GM12872 (cell line): ENCODE measurements at regions not wholly inside any gene's neighbourhood (a gene's known extent, or its start where the extent isn't known, plus 50 kb on each side); places are given as distances from the start of the nearest gene placed in this dataset.

Experiments
- TF ChIP-seq, protein P1 (sequence below): IDR thresholded peaks from 3 replicates; pipeline ENCODE4 v1.5.1; 2011; ENCODE audit warnings: low read depth, mild to moderate bottlenecking, low read length, moderate library complexity; ENCODE audit not compliant: insufficient read depth

DNA sequence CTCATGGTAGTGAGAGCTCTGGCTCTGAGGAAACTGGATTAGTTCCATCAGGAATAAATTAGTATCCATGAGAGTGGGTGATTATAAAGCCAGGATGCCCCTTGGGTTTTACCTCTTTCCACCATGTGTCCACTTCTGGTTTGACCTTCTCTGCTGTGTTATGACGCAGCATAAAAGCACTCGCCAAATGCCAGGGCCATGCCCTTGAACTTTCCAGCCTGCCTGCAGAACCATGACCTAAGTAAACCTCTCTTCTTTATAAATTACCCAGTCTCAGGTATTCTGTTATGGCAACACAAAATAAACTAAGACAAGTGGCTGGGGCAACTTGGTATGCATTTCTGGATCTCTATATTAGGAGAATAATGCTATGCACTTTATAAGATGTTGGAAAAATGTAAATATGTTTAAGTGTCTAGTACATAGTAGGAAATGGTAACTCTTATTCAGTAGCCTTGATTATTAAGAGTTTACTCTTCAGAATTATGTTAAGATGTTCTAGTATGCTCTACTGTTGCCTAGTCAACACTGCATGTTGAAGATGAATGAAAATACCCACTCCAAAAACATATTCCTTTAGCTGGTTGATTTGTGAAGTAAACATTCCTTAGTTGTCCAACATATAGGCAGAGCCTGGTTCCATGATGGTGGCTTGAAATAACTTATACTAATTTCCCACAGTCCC lies 455.6 kb upstream of the TMPO start:
- TF ChIP-seq, protein P1, sequence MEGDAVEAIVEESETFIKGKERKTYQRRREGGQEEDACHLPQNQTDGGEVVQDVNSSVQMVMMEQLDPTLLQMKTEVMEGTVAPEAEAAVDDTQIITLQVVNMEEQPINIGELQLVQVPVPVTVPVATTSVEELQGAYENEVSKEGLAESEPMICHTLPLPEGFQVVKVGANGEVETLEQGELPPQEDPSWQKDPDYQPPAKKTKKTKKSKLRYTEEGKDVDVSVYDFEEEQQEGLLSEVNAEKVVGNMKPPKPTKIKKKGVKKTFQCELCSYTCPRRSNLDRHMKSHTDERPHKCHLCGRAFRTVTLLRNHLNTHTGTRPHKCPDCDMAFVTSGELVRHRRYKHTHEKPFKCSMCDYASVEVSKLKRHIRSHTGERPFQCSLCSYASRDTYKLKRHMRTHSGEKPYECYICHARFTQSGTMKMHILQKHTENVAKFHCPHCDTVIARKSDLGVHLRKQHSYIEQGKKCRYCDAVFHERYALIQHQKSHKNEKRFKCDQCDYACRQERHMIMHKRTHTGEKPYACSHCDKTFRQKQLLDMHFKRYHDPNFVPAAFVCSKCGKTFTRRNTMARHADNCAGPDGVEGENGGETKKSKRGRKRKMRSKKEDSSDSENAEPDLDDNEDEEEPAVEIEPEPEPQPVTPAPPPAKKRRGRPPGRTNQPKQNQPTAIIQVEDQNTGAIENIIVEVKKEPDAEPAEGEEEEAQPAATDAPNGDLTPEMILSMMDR: no peak

GRCh38 chr12:98060411-98060810 lies 455.0 kb upstream of the TMPO start:
- TF ChIP-seq, protein P1: no peak

- TF ChIP-seq, protein P1: no peak
Measured at GRCh38 chr12:98062464-98063245, 452.7 kb upstream of the TMPO start.

DNA sequence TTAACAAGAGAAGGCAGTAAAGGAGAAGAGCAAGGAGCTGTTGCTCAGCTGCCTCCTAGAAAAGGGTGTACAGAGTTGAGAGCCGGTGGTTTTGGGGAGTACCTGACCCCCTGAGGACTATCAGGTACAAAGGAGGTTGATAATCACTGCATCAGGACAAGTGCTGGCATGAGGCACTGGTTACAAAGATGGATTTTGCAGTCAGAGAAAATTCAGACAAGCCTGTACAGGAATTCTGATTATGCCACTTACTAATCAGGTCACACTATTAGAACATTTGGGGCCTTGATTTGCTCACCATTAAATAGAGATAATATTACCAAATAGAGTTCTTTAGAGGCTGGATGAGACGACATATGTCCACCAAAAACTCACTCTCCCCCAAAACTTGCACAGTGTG lies 450.9 kb upstream of the TMPO start:
- TF ChIP-seq, protein P1: no peak

- TF ChIP-seq, protein P1: no peak
Measured at GRCh38 chr12:98067795-98068194, 447.6 kb upstream of the TMPO start.

DNA sequence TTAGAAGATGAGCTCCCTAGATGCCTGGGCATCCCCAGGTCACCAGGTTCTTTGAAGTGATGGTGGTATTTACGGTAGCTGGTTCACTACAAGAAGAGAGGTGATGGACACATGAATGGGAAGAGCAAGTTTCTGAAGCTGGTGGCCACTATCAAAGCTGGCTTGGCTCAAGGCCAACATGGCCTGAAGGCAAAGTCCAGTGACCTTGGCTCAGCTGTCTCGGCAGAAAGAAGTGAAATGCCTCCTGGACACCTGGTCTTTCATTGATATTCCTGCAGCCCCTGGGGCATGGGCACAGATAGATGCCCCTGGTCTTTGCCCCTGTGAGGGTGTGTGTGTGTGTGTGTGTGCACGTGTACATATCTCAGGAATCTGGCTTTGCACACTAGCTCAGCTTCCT lies 441.8 kb upstream of the TMPO start:
- TF ChIP-seq, protein P1: no peak

DNA sequence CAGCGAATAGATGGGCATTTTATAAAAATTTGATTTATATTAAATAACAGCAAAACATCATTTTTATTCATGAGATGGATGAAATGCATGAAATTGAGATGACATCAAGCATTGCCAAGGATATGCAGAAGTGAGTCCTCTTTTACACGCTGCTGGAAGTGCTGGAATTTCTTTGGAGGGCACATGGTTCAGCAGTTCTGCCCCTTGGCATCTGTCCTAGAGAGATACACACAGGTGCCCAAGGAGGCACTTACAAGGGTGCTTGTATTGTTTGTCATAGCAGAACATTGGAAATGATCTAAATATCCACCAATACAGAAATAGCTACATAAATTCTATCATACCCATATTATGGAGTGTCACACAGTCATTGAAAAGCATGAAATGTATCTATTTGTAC lies 441.1 kb upstream of the TMPO start:
- TF ChIP-seq, protein P1: no peak
